DMS53 treated with DMSO at 0.1 percent for 48 hours (cell line): ENCODE measurements at regions not wholly inside any gene's neighbourhood (a gene's known extent, or its start where the extent isn't known, plus 50 kb on each side); places are given as distances from the start of the nearest gene placed in this dataset.
A peak's percentile ranks its signal among the peaks of the same experiment; 100 is the strongest.

Source experiments
- DNase-seq: peaks from one replicate; lab custom pipeline; 2025; ENCODE audit not compliant: unreplicated experiment; lab: John Stamatoyannopoulos, UW

GRCh38 chr2:83081826-83082690 lies 1377.0 kb downstream of the SUCLG1 start:
- peak; percentile 93 for DNase-seq

- DNase-seq, result no peak
These were observed 1380.1 kb downstream of the SUCLG1 start for GRCh38 chr2:83079007-83079406.

GRCh38 chr2:83072767-83073166 lies 1386.3 kb downstream of the SUCLG1 start:
- no peak for DNase-seq

GRCh38 chr2:83071914-83072313 lies 1387.2 kb downstream of the SUCLG1 start:
- peak; percentile 51 for DNase-seq

- DNase-seq, result peak; percentile 83
These were observed 1387.7 kb downstream of the SUCLG1 start for GRCh38 chr2:83071352-83071751.

GRCh38 chr2:83069724-83070123 lies 1389.4 kb downstream of the SUCLG1 start:
- DNase-seq, result peak; percentile 34

- DNase-seq, result no peak
These were observed 1390.4 kb downstream of the SUCLG1 start for GRCh38 chr2:83068714-83069113.

GRCh38 chr2:83067947-83068346 lies 1391.1 kb downstream of the SUCLG1 start:
- peak; percentile 90 for DNase-seq

- DNase-seq, result no peak
These were observed 1395.1 kb downstream of the SUCLG1 start for GRCh38 chr2:83063933-83064332.

GRCh38 chr2:83063511-83063910 lies 1395.6 kb downstream of the SUCLG1 start:
- no peak for DNase-seq

GRCh38 chr2:83058683-83059082 lies 1400.4 kb downstream of the SUCLG1 start:
- DNase-seq, result no peak

GRCh38 chr2:83055376-83056010 lies 1403.6 kb downstream of the SUCLG1 start:
- no peak for DNase-seq

- no peak for DNase-seq
These were observed 1404.3 kb downstream of the SUCLG1 start for GRCh38 chr2:83054751-83055150.

- DNase-seq, result no peak
These were observed 1407.4 kb downstream of the SUCLG1 start for GRCh38 chr2:83051538-83052170.

- DNase-seq, result no peak
These were observed 1417.0 kb downstream of the SUCLG1 start for GRCh38 chr2:83042053-83042452.

GRCh38 chr2:83022631-83023210 lies 1436.4 kb downstream of the SUCLG1 start:
- peak; percentile 6 for DNase-seq

GRCh38 chr2:83017366-83018090 lies 1441.6 kb downstream of the SUCLG1 start:
- no peak for DNase-seq

- no peak for DNase-seq
These were observed 1442.6 kb downstream of the SUCLG1 start for GRCh38 chr2:83016343-83017110.

GRCh38 chr2:83015900-83016299 lies 1443.2 kb downstream of the SUCLG1 start:
- DNase-seq, result no peak

GRCh38 chr2:83015035-83015715 lies 1443.9 kb downstream of the SUCLG1 start:
- no peak for DNase-seq
